ENCODE measurements at regions not wholly inside any gene's neighbourhood (a gene's known extent, or its start where the extent isn't known, plus 50 kb on each side); places are given as distances from the start of the nearest gene placed in this dataset.

DNA sequence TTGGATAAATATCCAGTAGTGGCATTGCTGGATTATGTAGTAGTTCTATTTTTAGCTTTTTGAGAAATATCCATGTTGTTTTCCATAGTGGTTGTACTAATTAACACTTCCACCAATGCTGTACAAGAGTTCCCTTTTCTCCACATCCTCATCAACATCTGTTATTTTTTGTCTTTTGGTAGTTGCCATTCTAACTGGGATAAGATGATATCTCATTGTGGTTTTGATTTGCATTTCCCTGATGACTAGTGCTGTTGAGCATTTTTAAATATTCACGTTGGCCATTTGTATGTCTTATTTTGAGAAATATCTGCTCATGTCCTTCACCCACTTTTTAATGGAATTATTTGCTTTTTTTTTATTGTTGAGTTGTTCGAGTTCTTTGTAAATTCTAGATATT lies 183.9 kb downstream of the PTPRU start:
- ChIA-PET POLR2A (no interaction called here), CTCF (no interaction called here)
- no peak for TF ChIP-seq CTCF (IDR thresholded peaks at IDR 0.05; ENCODE audit: control extremely low read depth, extremely low read depth, low read depth, missing control alignments)
- DNase-seq (ENCODE audit: extremely low spot score): no peak

DNA sequence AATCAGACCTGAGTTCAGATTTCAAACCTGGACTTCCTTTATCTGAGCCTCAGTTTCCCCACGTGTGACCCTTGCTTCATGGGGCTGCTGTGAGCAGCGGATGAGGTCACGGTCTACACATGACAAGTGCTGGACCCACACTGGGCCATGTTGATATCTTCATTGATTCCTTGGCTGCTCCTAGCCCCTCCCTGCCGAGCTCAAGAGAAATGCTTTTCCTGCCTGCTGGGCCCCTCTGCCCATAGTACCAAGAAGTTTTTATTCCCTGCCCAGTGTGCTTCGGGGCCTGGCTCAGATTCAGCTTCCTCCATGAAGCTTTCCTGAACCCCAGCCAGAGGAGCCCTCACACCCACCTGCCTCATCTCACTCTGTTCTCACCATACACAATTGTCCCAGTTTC lies 181.6 kb downstream of the PTPRU start:
- no peak for DNase-seq (ENCODE audit: extremely low spot score)
- ChIA-PET CTCF (no interaction called here), POLR2A (no interaction called here)
- TF ChIP-seq CTCF (IDR thresholded peaks at IDR 0.05; ENCODE audit: control extremely low read depth, extremely low read depth, low read depth, missing control alignments): no peak

DNA sequence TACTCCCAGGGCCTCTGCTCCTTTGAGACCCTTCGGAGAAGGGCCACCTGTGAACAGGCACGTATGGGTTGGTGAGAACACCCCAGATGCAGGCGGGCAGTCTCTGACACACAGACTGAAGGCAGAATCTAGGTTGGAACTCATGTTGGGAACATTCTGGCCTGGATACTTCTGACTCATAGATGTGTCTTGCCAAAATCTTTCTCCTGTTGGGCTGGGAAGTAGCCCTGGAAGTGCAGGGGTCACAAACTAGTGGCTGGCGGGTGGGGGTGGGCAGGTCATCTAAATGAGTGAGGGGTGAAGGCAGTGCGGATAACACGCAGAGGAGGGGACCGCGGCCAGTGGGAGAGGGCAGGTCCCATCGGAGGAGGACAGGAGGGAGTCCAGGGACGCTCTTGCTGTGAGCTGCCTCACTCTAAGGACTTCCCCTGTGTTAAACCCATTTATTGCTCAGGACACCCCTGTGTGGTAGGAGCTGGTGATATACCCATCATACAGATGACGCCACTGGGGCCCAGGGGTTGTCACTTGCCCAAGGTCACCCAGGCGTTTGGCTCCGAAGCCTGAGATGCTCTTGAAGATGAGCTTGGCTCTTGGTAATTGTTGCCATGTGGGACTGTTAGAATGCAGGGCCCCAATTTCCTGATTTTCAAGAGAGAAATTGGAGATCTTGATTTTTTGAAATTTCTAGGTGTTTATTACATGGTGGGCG lies 181.0 kb downstream of the PTPRU start:
- no peak for DNase-seq (ENCODE audit: extremely low spot score)
- POLR2A ChIA-PET: no interaction called here
- TF ChIP-seq CTCF (IDR thresholded peaks at IDR 0.05; ENCODE audit: control extremely low read depth, extremely low read depth, low read depth, missing control alignments): no peak
- CTCF ChIA-PET: interaction anchor here (1.2 kb wide), 1 partner anchor 21 kb away, joined by 3 read pairs; no protein-coding TSS in a partner anchor

- DNase-seq (ENCODE audit: extremely low spot score): no peak
- CTCF ChIA-PET: interaction anchor here (1.2 kb wide), 1 partner anchor 22 kb away, joined by 3 read pairs; no protein-coding TSS in a partner anchor
- no peak for TF ChIP-seq CTCF (IDR thresholded peaks at IDR 0.05; ENCODE audit: control extremely low read depth, extremely low read depth, low read depth, missing control alignments)
- POLR2A ChIA-PET: no interaction called here
These were observed 180.2 kb downstream of the PTPRU start for GRCh38 chr1:29416267-29417146.

DNA sequence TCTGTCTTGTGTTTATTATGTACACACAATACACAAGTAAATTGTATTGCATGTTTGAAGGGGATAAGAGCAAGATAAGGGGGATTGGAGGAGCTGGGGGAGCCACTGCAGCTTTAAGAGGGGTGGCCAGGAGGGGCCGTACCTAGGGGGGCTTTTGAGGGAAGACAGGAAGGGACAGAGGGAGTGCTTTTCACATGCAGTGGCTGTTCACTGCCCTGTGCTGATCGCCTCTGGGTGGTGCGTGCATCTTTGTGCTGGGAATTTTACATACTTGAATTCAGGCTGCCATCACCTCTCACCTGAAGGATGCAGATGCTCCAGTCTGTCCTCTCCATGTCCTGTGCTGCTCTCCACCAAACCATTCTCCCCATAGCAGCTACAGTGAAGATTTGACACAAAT lies 179.5 kb downstream of the PTPRU start:
- CTCF ChIA-PET: interaction anchor here (1.2 kb wide), 1 partner anchor 23 kb away, joined by 3 read pairs; no protein-coding TSS in a partner anchor
- DNase-seq (ENCODE audit: extremely low spot score): no peak
- TF ChIP-seq CTCF (IDR thresholded peaks at IDR 0.05; ENCODE audit: control extremely low read depth, extremely low read depth, low read depth, missing control alignments): no peak
- POLR2A ChIA-PET: no interaction called here

GRCh38 chr1:29415156-29415830 lies 179.0 kb downstream of the PTPRU start:
- ChIA-PET CTCF (no interaction called here), POLR2A (no interaction called here)
- no peak for DNase-seq (ENCODE audit: extremely low spot score)
- TF ChIP-seq CTCF (IDR thresholded peaks at IDR 0.05; ENCODE audit: control extremely low read depth, extremely low read depth, low read depth, missing control alignments): no peak

Measured in GM10248 (cell line).